ENCODE measurements at regions not wholly inside any gene's neighbourhood (a gene's known extent, or its start where the extent isn't known, plus 50 kb on each side); places are given as distances from the start of the nearest gene placed in this dataset.
"Not testable (repeated sequence)": the region's sequence is repeated elsewhere in the genome, so short reads cannot be mapped to it uniquely, and the experiment has no call there.

- TF ChIP-seq POLR2A (IDR thresholded peaks at IDR 0.05; ENCODE audit: low read depth); POLR2AphosphoS5 (IDR thresholded peaks at IDR 0.05); EP300 (IDR thresholded peaks at IDR 0.05): not testable (repeated sequence)
- TF ChIP-seq, protein P1, sequence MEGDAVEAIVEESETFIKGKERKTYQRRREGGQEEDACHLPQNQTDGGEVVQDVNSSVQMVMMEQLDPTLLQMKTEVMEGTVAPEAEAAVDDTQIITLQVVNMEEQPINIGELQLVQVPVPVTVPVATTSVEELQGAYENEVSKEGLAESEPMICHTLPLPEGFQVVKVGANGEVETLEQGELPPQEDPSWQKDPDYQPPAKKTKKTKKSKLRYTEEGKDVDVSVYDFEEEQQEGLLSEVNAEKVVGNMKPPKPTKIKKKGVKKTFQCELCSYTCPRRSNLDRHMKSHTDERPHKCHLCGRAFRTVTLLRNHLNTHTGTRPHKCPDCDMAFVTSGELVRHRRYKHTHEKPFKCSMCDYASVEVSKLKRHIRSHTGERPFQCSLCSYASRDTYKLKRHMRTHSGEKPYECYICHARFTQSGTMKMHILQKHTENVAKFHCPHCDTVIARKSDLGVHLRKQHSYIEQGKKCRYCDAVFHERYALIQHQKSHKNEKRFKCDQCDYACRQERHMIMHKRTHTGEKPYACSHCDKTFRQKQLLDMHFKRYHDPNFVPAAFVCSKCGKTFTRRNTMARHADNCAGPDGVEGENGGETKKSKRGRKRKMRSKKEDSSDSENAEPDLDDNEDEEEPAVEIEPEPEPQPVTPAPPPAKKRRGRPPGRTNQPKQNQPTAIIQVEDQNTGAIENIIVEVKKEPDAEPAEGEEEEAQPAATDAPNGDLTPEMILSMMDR (IDR thresholded peaks at IDR 0.05), result not testable (repeated sequence)
These were observed 937.7 kb downstream of the C4orf33 start for GRCh38 chr4:130033657-130034056.
